IPS-18a (cell line): ENCODE measurements at regions not wholly inside any gene's neighbourhood (a gene's known extent, or its start where the extent isn't known, plus 50 kb on each side); places are given as distances from the start of the nearest gene placed in this dataset.

Source experiments
- H3K27ac ChIP-seq: one replicate; pipeline ENCODE4 v1.5.1; 2013; ENCODE audit warnings: low read length
- H3K27me3 ChIP-seq: one replicate; pipeline ENCODE4 v1.6.1; 2013; ENCODE audit warnings: mild to moderate bottlenecking, low read length; ENCODE audit not compliant: control insufficient read depth, insufficient read depth
- H3K36me3 ChIP-seq: one replicate; pipeline ENCODE4 v1.6.1; 2013; ENCODE audit warnings: low read depth, low read length; ENCODE audit not compliant: control insufficient read depth
- H3K4me1 ChIP-seq: one replicate; pipeline ENCODE4 v1.6.1; 2013; ENCODE audit warnings: low read depth, low read length; ENCODE audit not compliant: control insufficient read depth
- H3K4me3 ChIP-seq: one replicate; pipeline ENCODE4 v1.5.1; 2013; ENCODE audit warnings: low read length
- H3K9ac ChIP-seq: one replicate; pipeline ENCODE4 v1.6.1; 2013; ENCODE audit warnings: mild to moderate bottlenecking, low read length, moderate library complexity
- H3K9me3 ChIP-seq: one replicate; pipeline ENCODE4 v1.6.1; 2013; ENCODE audit warnings: low read depth, low read length; ENCODE audit not compliant: control insufficient read depth

DNA sequence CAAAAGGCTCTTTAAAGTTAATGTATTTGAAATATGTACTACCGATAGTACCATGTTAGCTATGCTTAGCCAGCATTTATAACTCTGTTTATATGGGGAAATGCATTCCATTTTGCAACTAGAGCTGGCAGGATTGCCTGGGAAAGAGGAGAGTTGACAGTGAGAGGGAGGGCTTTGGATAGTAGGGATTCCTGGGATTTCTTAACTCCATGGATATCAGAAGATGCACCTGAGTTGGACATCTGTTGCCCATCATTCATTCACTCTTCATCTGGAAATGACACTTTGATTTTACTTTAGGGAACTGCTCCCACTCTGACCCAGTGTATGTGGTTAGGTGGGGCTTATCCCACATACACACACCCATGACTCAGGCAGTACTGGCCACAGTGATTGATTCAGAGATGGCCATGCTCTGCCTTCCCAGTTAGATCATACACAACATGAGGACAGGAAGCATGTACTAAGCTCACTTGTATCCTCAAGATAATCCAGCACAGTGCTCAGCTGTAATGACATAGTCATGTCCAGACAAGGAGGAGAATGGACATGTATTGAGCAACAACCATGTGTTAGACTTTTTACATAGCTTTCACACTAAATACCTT is 248.8 kb downstream of the MREG start:
- Histone ChIP-seq H3K9ac (no peak overlapping the region), H3K27me3 (no peaks in the 10 kb centered on the region), H3K9me3 (no peaks in the 10 kb centered on the region), H3K4me1 (no peaks in the 10 kb centered on the region), H3K36me3 (no peaks in the 10 kb centered on the region), H3K27ac (no peak overlapping the region), H3K4me3 (no peak overlapping the region)

DNA sequence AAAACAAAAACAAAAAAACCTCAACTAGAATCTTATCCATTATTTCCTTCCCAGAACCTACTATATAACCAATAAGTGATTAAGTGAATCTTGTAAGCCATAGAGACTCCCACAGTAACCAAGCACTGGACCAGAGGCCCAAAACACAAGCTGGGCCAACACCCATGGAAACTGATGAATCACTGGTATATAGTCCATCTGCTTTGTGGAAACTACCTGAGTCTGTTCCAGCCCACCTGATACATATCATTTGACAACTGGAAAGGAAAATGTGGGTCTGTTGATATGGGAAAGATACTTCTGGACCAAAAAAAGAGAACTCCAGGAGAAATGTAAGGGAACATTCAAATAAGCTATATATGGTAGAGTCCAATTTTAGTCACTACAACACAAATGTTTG is 252.8 kb downstream of the MREG start:
- no peak overlapping the region for H3K9ac ChIP-seq
- H3K36me3 ChIP-seq = no peaks in the 10 kb centered on the region
- no peaks in the 10 kb centered on the region for H3K27me3 ChIP-seq
- no peak overlapping the region for H3K4me3 ChIP-seq
- no peaks in the 10 kb centered on the region for H3K4me1 ChIP-seq
- no peak overlapping the region for H3K27ac ChIP-seq
- no peaks in the 10 kb centered on the region for H3K9me3 ChIP-seq

DNA sequence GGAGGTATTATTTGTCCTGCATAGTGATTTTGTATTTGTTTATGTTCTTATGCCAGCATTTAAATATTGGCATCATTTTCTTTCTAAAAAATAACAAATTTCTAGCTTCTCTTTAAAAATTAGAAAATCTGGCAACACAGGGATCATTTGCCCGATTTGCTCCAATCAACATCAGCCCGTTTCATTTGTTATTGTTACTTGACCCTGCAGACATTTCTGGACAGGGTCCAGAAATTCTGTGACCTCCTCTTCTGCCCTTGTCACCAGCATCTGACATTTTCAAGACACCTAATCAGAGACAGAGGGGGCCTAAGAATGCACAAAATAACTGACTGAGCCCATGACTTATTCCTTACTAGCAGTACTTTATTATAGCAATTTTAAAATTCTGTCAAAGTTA is 253.3 kb downstream of the MREG start:
- Histone ChIP-seq H3K36me3 (no peaks in the 10 kb centered on the region), H3K9ac (no peak overlapping the region), H3K9me3 (no peaks in the 10 kb centered on the region), H3K4me3 (no peak overlapping the region), H3K4me1 (no peaks in the 10 kb centered on the region), H3K27me3 (no peaks in the 10 kb centered on the region), H3K27ac (no peak overlapping the region)

DNA sequence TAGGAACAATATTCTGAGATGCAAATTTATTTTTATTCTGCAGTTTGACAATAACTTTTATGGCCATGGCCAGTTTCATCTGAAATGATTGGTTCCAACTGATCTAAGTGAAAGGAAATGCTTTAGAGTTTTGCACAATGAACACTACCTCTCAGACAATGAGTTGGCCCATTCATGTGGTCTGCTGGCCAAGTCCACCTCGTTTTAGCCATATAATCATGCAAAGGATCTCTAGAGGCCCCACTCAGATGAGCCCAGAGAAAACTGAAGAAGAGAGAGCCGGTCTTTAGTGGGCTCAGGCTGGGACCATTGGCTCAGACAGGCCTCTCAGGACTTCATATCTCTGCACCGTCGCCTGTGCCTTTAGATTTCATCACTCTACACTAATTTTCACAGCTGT is 254.7 kb downstream of the MREG start:
- H3K27ac ChIP-seq = no peak overlapping the region
- no peaks in the 10 kb centered on the region for H3K36me3 ChIP-seq
- H3K4me3 ChIP-seq = no peak overlapping the region
- no peaks in the 10 kb centered on the region for H3K27me3 ChIP-seq
- no peaks in the 10 kb centered on the region for H3K4me1 ChIP-seq
- no peaks in the 10 kb centered on the region for H3K9me3 ChIP-seq
- H3K9ac ChIP-seq = no peak overlapping the region

- Histone ChIP-seq H3K4me1 (no peaks in the 10 kb centered on the region), H3K36me3 (no peaks in the 10 kb centered on the region), H3K9me3 (no peaks in the 10 kb centered on the region), H3K27me3 (no peaks in the 10 kb centered on the region), H3K27ac (no peak overlapping the region), H3K9ac (no peak overlapping the region), H3K4me3 (no peak overlapping the region)
Measured at GRCh38 chr2:215756346-215756730, 257.0 kb downstream of the MREG start.

DNA sequence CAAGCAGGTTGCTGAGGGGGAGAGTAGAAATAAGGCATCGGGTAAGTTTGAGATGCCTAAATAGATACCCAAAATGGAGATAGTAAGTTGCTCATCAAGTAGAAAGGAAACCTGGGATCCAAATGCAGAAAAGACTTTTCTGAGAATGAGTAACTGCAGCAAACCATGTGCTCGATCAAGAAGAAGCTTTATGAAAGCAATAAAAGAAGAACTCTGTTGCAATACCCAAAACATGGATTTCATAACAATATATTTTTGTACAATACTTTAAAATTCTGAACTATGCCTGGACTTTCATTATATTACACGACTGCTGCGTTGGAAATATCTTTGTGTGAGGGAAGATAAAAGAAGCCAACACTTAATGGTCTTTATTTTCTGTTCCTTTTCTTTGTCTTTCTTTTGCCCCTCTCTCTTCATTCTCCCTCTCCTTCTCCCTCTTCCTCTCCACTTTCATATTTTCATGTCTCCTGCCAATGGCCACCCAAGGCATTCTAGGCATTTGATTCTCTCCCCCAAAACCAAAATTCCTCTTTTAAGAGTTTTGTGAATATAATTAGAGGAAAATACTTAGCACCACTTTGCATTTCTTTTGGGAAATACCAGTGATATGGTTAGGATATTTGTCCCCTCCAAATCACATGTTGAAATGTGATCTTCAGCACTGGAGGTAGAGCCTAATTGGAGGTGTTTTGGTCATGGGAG is 257.6 kb downstream of the MREG start:
- Histone ChIP-seq H3K27me3 (no peaks in the 10 kb centered on the region), H3K4me1 (no peaks in the 10 kb centered on the region), H3K9ac (no peak overlapping the region), H3K36me3 (no peaks in the 10 kb centered on the region), H3K4me3 (no peak overlapping the region), H3K9me3 (no peaks in the 10 kb centered on the region), H3K27ac (no peak overlapping the region)

- Histone ChIP-seq H3K36me3 (no peaks in the 10 kb centered on the region), H3K27me3 (no peaks in the 10 kb centered on the region), H3K9ac (no peak overlapping the region), H3K27ac (no peak overlapping the region), H3K9me3 (no peaks in the 10 kb centered on the region), H3K4me3 (no peak overlapping the region), H3K4me1 (no peaks in the 10 kb centered on the region)
Measured at GRCh38 chr2:215754546-215754945, 258.8 kb downstream of the MREG start.

DNA sequence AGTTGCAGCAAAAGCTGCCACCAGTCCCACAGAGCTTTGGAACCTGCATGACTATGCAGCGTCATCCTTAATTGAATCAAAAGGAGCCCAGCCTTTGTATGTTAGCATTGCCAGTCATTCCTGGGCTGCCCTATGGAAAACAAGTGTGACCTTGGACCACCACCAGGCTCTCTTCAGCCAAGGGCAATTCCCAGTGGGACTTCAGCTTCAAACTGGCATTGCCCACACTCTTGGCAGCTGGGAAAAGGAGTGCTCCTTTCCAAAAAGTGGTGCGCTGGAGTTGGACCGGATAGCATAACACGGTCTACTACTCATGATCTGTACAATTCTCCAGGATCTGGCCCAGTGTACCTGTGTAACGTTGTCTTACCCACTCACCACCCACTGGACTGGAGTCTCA is 259.5 kb downstream of the MREG start:
- Histone ChIP-seq H3K9me3 (no peaks in the 10 kb centered on the region), H3K9ac (no peak overlapping the region), H3K27ac (no peak overlapping the region), H3K4me1 (no peaks in the 10 kb centered on the region), H3K4me3 (no peak overlapping the region), H3K27me3 (no peaks in the 10 kb centered on the region), H3K36me3 (no peaks in the 10 kb centered on the region)

GRCh38 chr2:215752991-215753390 is 260.4 kb downstream of the MREG start:
- Histone ChIP-seq H3K9me3 (no peaks in the 10 kb centered on the region), H3K27me3 (no peaks in the 10 kb centered on the region), H3K27ac (no peak overlapping the region), H3K36me3 (no peaks in the 10 kb centered on the region), H3K9ac (no peak overlapping the region), H3K4me3 (no peak overlapping the region), H3K4me1 (no peaks in the 10 kb centered on the region)

- H3K36me3 ChIP-seq = no peaks in the 10 kb centered on the region
- H3K27me3 ChIP-seq = no peaks in the 10 kb centered on the region
- H3K27ac ChIP-seq = no peak overlapping the region
- H3K4me1 ChIP-seq = no peaks in the 10 kb centered on the region
- H3K4me3 ChIP-seq = no peak overlapping the region
- no peak overlapping the region for H3K9ac ChIP-seq
- H3K9me3 ChIP-seq = no peaks in the 10 kb centered on the region
Measured at GRCh38 chr2:215752436-215752835, 260.9 kb downstream of the MREG start.

DNA sequence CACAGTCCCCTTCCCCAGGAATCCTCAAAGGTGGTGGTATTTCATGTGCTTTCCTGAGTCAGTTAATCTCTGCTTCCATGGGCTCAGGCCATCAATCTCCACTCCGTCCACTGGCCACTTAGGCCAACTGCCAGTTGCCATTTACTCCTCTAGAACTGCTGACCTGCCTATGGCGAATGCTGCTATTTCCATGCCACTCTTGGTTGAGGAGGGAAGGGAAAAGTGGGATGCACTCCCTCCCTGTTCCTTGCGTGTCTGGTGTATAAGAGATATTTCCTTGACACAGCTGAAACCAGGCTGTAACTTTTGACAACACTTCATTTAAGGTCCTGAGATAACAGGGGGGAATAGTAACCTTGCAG is 261.5 kb downstream of the MREG start:
- no peak overlapping the region for H3K9ac ChIP-seq
- H3K36me3 ChIP-seq = no peaks in the 10 kb centered on the region
- H3K4me3 ChIP-seq = no peak overlapping the region
- H3K4me1 ChIP-seq = no peaks in the 10 kb centered on the region
- no peaks in the 10 kb centered on the region for H3K9me3 ChIP-seq
- H3K27ac ChIP-seq = no peak overlapping the region
- no peaks in the 10 kb centered on the region for H3K27me3 ChIP-seq

DNA sequence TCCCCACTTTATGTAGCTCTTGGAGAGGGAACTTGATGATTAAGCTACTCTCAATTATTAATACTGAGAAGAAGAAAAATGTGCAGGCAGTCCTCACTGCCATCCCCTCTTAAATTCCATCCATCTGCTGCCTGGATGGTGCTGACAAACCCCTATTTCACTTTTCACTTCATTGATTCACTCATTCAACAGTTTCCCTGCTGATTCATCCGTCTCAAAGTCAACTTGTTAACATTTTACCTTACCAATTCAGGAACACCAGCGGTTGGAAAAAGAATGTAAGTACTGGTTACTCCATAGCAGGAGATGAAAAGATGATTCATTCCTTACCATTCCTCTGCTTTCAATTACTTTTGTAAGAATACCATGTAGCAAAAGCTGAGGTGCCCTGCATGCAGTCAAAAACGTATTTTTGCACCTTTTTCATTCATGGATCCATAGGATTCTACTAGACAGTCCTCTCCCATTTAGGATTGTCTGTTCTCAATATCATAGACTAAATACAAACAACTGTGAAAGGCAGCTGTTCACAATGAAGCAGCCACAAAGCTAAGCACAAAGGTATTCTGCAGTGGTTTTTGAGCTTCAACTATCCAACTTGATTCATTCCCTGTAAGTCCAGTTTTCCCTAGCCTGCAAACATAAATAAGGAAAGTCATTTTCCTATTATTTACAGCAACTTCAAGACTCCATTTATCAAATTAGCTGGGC is 262.0 kb downstream of the MREG start:
- H3K4me3 ChIP-seq = no peak overlapping the region
- no peaks in the 10 kb centered on the region for H3K27me3 ChIP-seq
- no peaks in the 10 kb centered on the region for H3K9me3 ChIP-seq
- H3K27ac ChIP-seq = no peak overlapping the region
- no peak overlapping the region for H3K9ac ChIP-seq
- no peaks in the 10 kb centered on the region for H3K4me1 ChIP-seq
- no peaks in the 10 kb centered on the region for H3K36me3 ChIP-seq
